ENCODE measurements at regions not wholly inside any gene's neighbourhood (a gene's known extent, or its start where the extent isn't known, plus 50 kb on each side); places are given as distances from the start of the nearest gene placed in this dataset.
"Not testable (repeated sequence)": the region's sequence is repeated elsewhere in the genome, so short reads cannot be mapped to it uniquely, and the experiment has no call there.

DNA sequence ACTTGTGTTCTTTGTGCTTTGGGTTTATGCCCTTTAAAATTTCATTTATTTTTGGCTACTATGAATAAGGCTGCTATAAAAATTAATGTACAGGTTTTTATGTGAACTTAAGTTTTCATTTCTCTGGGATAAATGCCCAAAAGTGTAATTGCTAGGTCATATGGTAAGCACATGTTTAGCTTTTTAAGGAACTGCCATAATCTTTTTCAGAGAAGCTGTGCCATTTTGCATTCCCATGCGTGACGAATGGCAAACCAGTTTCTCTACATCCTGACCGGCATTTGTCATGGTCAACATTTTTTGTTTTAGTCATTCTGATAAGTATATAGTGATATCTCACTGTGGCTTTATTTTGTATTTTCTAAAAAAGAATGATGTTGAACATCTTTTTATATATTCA is 236.0 kb upstream of the SGK1 start:
- DNase-seq (ENCODE audit: low read depth), result no peak

DNA sequence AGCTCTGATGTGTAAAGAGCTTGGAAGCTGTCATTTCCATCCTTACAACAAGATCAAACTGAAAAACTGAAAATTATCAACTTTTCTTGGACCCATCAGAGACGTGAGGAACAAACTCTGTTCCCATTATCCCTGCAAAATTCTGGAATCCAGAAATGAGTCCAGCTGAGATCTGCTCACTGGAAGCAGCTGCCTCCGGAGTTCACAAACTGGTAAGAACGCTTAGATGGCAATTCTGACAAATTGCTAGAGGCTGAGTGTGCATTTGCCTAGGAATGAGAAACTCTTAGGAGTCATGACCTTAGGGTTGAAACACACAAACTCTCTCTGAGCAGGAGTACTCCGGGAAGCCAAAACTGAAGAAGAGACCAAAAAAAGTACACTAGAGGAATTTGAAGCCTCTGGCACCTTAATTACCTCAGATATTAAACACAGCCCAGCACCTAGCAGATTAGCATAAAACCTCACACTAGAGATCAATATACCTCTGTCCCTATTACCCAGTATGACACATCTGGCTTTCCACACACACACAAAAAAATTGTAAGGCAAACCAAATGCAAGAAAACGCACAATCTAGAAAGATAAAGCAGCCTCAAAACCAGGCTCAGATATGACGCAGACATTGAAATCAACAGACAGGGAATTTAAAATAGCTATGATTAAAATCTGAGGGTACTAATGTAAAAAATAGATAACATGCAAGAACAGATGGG is 233.5 kb upstream of the SGK1 start:
- no peak for DNase-seq (ENCODE audit: low read depth)

DNA sequence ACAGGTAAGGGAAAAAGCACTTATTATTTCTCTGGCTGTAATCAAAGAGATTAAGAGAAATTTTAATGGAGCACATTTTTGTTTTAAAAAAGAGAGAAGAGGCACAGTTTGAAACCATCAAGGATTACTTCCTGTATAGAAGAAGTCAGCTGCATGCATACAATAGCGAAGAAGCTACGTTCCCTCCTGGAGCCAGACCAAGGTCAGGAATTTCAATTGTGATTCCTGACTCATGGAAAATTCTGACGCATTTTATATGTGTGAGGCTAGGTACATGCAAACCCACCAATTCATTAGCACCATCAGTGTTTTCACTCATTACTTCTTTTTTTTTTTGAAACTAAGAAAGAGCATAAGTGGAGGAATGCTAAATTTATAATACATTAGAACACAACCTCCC is 232.7 kb upstream of the SGK1 start:
- DNase-seq (ENCODE audit: low read depth), result no peak

DNA sequence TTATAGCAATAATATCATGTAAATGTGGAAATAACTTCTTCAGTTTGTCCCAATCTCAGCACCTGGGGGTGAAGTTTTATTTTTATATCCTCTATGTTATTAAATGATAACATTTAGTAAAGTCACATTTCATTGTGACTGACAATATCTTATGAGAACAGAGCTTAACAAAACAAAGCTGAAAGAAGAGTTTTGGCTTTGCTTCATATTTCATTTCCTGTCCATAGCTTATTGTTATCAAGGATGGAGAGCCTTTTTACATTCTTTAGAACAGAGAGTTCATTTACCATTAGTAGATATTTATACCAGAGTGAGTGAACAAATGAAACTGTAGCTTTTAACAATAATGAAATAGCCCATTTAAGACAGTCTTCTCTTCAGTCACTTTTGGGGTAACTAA is 231.9 kb upstream of the SGK1 start:
- DNase-seq (ENCODE audit: low read depth), result no peak

DNA sequence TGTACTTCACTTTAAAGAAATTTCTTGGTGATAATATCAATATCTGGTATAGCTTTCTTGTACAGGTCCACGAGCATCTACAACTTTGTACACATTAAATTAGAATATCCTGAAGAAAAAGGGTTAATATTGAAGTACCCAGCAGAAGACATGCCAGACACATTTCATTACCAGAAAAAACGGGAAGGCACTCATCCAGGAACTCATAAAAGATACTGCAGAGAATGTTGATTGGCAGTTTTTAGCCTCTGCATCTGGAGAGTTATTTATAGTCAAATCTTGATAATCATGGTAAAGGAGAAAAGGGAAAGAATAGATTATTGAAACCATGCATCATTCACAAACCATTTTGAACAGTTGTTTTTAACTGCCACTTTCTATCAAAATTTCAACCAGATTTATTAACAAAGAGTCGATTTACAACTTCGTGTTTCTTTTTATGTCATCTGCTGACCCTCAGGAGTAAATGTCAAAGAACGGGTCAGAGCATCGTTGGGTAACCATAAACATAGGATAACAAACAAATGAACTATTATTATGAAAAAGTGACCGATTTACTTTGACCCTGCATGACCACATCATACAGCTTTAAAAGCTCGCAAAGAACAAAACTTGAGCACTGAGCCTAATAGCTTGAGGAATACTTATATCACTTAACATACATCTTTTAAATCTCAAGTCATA is 229.2 kb upstream of the SGK1 start:
- DNase-seq (ENCODE audit: low read depth), result no peak

DNA sequence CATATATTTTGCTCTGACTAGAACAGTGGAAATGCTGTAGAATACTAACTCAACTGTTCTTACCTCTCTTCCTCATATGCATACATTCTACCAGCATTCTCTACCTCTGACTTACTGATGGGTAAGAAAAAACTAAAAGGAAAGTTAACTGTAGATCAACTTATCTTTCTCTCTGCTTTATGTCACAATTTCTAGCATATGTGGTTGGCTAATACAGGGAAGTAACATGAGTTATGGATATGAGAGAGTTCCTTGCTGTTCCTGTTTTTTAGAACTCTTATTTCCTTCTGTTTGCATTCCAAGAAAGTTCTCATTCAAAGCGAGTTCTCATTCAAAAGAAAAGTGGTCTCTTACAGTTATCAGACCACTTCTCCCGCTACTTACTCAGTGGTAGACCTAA is 226.8 kb upstream of the SGK1 start:
- DNase-seq (ENCODE audit: low read depth), result no peak

DNA sequence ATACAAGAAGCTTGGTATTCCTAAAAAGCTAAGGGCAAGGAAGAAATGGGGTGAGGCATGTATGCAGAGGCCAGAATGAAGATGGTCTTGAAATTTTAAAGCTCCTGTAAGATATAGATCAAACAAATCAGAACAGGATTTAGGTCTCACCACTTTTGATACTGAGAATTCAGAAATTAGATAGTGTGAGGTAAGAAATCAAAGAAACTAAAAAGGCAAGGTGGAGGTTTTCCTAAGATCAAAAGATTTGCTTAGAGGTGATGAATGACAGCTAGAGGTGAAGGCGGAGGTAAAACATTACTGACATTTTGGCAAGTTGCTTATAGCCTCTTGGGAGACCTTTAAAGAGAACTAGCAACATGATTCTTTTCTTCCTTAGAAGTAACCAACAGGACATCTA is 225.2 kb upstream of the SGK1 start:
- no peak for DNase-seq (ENCODE audit: low read depth)

DNA sequence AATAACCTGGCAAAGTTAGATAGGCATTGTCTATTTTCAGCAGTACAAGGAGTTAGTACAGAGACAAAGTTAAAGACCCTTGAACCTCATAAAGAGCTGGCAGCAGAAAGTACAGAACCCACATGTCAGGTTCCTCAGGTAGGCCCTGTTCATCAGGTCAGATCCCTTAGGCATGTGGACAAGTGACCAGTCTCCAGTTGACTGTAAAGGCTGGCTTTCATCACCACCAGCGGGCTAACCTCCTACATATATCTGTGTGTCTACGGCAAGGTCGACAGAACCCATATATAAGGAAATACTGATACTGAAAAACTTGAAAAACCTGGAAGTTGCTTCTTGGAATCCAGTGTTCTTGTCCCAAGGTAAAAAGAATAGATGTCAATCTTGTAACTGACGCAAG is 223.1 kb upstream of the SGK1 start:
- DNase-seq (ENCODE audit: low read depth), result no peak

DNA sequence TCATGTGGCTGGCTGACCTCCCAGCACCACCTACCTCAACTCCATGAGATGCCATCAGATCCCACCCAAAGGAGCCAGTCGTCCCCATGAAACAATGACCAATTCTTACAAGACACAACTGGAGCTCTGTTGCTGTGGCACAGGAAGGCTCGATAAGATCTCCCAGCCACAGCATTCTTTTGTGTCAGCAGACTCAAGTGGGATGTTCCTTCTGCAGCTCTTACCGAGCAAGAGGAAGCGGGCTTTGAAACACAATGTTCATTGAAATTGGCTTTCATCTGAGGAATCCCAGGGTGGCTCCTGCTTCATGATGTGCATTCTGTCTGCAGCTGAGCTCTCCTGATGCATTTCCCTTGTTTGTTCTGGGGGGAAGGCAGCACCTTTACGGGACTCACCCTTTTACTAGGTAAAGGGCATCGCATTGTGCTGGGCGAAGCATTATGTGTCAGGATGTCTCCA is 222.0 kb upstream of the SGK1 start:
- DNase-seq (ENCODE audit: low read depth), result no peak

DNA sequence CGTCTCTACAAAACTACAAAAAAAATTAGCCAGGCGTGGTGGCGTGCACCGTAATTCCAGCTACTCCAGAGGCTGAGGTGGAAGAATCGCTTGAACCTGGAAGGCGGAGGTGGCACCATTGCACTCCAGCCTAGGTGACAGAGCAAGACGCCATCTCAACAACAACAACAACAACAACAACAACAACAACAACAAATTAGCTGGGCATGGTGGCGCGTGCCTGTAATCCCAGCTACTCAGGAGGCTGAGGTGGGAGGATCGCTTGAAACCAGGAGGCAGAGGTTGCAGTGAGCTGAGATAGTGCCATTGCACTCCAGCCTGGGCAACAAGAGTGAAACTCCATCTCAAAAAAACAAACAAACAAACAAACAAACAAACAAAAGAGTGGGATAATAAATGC is 219.9 kb upstream of the SGK1 start:
- DNase-seq (ENCODE audit: low read depth), result not testable (repeated sequence)

DNA sequence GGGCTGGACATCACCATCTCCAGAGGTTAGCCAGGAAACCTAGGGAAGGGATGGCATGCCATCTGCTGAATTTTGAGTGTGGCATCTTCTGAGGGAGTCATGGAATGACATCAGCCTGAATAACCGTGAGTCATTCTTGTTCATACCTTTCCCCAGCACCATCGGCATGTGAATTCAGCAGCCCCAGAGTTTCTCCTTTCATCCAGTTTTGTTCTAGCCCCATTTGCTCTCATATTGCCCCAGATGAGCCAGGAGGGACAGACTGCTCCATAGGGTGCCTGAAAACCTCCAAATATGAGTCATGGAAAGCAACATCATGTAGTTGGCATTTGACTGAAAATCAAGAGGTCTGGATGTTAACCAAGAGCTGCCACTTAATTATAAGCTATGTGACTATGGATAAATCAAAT is 219.2 kb upstream of the SGK1 start:
- DNase-seq (ENCODE audit: low read depth), result no peak

DNA sequence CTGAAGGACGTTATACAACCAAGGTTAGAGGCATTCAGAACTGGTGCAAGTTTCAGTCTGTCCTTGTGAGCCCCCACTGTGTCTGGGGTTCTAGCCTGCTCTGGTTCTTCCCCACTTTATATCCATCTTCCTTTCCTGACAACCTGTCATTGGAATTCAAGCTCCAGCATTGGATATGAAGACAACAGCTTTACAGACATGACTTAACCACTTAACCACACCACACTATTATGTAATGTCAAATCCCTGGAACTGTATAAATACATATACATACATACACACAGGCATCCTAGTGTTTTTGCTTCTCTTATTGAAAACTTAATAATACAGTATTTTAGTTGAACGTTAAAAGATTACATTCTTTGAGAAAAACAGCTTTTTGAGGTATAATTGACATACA is 217.9 kb upstream of the SGK1 start:
- DNase-seq (ENCODE audit: low read depth), result no peak

DNA sequence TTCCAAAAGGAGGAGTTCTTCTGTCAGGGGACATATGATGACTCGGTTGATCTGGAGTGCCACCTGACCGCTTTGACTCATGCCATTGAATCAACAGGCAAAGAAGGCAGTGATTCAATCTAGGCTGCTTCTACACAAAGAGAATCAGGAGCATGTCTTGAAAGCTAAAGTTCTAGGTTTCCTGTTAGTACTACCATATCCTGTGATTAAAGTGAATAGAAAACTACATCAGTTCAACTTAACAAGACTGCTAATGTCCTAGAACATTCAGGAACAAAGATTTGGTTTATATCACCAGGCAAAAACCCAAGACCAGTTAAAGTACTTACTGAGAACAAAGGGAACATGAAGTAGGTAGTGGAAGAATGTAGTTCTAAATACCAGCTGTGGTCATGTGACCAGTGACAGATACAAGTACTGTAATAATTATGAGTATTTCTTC is 216.8 kb upstream of the SGK1 start:
- no peak for DNase-seq (ENCODE audit: low read depth)

DNA sequence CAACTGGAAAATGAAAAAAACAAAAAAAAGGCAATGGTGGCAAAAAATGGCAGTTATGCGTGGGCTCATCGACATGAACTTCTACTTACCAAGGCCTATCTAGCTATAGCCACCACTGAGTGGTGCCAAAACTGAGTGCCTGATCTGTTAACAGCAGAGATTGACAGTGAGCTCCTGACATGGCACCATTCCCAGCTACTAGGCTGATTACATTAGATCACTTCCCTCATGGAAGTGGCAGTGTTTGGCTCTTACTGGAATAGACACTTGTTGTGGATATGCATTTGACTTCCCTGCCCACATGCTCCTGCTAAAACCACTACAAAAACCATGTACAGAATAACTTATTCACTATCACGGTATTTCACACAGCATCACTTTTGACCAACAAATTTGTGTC is 216.1 kb upstream of the SGK1 start:
- DNase-seq (ENCODE audit: low read depth), result no peak

DNA sequence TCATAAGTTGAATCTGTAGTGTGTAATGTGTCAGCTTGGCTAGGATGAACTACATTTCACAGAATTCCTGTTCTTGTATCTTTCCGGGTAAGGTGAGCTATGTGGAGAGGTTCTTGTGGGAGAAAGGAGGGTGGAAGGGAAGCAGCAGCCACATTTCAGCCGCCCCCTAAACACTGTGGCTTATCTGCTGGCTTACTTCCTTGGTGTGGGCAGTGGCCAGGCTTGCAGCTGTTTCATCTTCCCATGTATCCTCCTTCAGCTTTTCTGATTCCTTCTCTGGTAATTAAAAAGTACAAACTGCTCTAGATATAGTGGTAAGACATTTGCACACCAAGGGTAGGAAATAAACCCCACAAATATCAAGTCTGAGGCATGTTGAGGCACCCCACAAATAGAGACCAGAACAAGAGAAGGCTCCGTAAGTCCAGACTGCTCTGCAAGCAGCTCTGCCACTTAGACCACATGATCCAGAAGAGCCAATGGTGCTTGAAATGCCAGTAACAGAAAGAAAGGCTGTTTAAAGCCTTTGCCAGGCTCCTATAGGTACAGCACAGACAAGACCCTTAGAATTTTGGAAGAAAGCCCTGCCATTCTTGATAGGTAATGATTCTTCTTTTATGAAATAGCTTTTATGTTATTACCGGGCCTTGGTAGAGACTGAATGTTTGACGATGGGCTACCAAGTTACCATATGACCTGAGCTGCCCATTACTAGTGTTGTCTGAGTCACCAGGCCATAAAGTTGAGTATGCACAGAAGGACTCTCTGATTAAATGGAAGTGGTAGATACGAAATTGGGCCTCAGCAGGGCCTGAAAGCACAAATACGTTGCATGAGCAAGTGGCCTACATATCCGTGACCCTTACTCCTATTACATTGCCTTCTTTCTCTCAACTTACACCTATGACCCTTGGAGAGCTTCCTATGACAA is 215.0 kb upstream of the SGK1 start:
- DNase-seq (ENCODE audit: low read depth), result no peak

DNA sequence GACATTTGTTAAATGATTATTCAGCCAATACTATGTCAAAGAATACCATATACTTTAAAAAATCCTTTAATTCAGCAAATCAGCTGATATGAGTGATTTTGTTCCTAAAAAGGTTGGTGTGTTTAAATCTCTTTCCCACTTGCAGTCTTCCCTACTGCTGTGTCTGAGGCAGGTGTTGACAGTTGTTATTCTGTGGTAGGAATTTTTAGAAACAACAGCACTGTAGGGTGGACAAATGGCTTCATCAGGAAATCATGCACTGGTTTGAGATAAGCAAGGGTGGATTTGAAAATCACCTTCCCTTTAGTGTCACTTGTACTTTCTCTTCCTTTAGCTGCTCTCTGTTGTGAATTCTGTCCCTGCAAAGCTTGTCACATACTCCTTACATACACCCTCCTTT is 213.7 kb upstream of the SGK1 start:
- no peak for DNase-seq (ENCODE audit: low read depth)

DNA sequence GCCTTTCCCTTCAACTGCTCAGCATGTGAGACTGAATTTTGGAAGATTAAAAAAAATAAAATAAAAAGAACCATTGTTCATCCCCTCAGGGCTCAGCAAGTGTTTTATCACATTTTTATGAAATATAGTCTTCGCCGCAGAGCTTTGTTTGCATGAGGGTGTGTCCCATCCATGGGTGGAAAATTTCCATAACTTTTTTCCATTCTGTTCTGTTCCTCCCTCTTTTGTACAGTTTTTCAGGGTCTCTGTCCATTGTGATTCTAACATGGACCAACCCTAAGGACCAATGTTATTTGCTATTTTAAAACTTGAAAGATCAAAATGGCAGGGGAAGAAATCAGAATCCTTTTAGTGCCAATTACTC is 213.3 kb upstream of the SGK1 start:
- DNase-seq (ENCODE audit: low read depth), result no peak

DNA sequence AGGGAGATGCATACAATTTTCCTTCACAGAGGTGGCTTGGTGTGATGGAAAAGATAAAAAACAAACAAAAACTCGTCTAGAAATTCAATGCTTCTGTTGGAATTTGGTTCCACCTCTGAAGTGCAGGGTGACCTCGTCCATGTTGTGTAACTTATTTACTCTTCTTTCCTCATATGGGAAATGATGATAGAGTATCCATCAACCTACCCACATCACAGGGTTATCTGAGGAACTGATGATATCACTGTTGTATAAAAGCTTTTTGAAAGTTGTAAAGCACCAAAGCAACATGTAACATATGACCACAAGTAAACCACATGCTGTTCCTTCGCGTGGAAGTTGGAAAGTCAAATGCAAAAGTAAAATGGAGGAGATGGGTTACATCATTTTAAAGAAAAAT is 212.0 kb upstream of the SGK1 start:
- no peak for DNase-seq (ENCODE audit: low read depth)

DNA sequence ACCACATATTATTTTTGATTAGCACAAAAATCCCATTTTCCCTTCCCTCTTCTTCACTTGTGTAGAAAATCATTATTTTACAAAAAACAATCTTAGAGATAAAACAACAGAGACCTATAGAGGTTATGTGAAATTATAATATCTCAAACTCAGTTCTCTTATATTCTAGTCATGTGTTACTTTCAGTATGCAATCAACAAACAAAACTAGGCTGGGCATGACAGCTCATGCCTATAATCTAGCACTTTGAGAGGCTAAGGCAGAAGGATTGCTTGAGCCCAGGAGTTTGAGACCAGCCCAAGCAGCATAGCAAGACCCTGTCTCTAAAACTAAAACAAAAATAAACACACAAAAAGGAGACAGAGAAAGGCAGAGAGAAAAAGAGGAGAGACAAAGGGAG is 211.4 kb upstream of the SGK1 start:
- DNase-seq (ENCODE audit: low read depth), result no peak

DNA sequence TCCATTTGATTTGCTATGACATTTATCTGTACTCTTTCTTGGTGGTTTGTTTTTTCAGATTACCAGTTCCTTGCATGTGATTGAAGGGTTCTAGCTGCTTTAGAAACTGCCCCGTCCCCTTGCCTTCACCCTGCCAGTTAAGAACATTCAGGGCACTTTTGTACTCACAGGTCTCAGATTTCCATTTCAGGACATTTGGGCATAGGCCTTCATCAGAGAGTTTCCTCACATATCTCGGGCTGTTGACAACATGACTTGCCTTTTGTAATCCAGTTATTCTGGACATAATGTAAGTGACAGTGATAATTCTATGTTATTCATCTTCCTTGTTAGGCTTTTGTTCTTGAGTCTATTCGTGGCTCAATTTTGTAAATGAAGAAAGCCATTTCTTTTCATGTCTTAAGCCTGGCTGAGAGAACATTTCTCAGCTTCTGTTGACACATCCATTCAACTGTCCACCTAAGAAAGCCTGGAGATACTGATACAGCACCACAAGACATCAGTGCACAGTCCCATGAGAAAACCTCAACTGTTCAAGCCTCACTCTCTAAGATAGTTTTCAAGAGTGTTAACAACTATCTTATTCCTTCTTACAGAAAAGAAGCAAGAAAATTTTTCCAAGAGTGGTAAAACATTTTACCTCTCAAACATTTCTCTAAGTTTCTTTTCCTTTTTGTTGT is 209.3 kb upstream of the SGK1 start:
- no peak for DNase-seq (ENCODE audit: low read depth)

DNA sequence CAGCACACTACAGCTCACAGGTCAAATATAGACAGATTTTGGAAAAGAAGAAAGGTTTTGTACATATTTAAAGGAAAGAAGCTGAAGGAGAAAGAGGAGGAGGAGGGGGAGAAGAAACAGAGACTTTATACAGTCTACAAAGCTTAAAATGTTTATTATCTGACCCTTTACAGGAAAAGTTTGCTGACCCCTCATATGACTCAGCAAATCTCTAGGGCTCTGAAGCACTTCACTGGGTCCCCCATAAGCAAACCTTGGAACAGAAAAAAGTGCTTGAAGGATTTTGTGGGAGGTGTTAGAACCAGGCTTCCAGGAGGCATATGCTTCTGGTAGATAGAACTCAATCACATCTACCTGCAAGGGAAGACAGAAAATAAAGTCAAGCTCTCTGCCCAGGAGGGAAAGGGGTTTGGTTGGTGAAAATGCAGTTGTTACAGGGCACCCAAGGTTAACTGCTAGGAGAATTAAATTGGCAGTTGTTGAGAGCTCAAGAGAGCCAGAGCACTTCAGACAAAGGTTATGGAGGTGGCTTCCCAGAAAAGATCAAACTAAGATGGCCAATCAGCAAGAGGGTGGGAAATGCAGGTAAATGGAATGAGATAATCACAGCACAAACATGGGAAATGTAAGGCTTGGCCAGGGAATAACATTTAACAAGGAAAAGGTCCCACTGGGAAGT is 207.4 kb upstream of the SGK1 start:
- DNase-seq (ENCODE audit: low read depth), result no peak

All from activated T-helper 9 cell treated with anti-CD3 and anti-CD28 coated beads, Interleukin-2, amount 50 U/mL, for 16 hours (primary cell).